Jurkat, Clone E6-1 (cell line): ENCODE measurements at regions not wholly inside any gene's neighbourhood (a gene's known extent, or its start where the extent isn't known, plus 50 kb on each side); places are given as distances from the start of the nearest gene placed in this dataset.

Experiments used
- DNase-seq: peaks from one replicate; pipeline ENCODE4 v3.0.0-alpha.2; 2011; ENCODE audit warnings: low read depth, low spot score
- H3K4me3 ChIP-seq: 2 replicates; pipeline ENCODE4 v1.5.1; 2011; ENCODE audit warnings: mild to moderate bottlenecking, low read length, control low read depth, moderate library complexity

- no peak overlapping the region for H3K4me3 ChIP-seq
- no peak for DNase-seq
These were observed 753.3 kb downstream of the VRK1 start for GRCh38 chr14:97550463-97550862.

- no peak for DNase-seq
These were observed 757.4 kb downstream of the VRK1 start for GRCh38 chr14:97554597-97554996.

DNA sequence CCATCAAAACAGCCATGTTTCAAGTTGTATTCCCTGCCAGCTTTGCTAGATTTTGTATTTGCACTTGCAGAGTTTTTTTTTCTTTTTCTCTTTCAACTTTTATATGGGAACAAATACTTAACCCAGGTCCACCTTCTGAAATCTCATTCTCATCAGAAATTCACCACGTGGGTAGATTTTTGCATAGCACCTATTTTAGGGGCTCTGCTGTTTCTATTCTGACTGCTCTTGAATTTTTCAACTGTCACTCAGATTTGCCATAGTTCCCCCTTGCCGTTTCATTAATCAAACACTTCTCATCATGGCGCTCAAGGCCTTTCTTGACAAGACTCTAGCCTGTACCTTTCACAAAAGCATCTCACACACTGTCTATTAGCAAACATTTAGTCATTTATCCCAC is 767.2 kb downstream of the VRK1 start:
- DNase-seq, result no peak
- H3K4me3 ChIP-seq, result no peak overlapping the region

More at GRCh38 chr14:97554597-97554996, 757.4 kb downstream of the VRK1 start:
- no peak overlapping the region for H3K4me3 ChIP-seq

DNA sequence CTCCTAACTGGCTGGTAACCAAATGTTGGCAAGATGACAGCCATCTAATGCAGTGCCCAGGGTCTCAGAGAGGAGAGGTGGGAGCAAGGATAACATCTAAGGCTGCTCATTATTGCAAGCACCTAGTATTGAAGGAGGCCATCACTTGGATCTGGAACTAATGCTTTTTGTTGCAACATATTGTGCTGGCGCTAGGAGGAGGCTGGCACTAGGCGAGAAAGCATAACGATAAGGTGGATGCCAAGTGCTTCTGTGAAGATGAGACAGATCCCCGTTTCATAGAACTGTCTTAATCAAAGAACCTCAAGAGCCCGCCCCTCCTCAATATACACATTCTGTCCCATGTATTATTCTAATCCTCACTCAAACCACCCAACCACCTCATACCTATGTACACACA is 774.0 kb downstream of the VRK1 start:
- H3K4me3 ChIP-seq, result no peak overlapping the region
- no peak for DNase-seq

DNA sequence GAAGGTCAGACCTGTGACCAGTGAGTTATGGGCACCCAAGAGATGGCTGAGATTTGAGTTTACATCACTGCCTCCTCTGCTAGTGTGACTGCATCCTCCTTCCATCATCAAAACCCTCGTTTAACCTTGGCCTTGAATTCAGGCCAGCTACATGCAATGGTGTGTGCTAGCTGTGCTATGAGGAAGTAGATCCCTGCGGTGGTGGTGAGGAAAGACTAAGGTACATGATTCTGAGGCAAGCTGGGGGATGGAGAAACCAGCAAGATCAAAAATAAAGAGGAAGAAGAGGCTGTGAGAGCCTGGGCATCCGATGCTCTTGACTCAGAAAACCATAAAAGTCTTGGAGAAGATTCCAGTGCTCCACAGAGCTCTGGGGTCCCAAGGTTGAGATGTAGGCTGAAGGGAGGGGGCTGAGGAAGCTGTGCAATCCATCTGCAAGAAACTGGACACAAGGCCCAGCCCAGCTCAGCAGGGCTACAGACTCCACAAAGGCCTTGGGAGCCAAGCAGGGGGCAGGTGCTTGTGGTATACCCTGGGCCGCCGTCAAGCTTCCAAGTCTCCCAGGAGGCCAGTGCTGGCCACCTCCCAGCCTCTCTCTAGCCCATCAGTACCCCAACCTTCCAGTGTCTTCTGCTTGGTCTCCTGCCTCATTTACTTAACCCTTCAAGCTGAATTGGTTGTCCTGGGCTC is 774.8 kb downstream of the VRK1 start:
- DNase-seq, result no peak

DNA sequence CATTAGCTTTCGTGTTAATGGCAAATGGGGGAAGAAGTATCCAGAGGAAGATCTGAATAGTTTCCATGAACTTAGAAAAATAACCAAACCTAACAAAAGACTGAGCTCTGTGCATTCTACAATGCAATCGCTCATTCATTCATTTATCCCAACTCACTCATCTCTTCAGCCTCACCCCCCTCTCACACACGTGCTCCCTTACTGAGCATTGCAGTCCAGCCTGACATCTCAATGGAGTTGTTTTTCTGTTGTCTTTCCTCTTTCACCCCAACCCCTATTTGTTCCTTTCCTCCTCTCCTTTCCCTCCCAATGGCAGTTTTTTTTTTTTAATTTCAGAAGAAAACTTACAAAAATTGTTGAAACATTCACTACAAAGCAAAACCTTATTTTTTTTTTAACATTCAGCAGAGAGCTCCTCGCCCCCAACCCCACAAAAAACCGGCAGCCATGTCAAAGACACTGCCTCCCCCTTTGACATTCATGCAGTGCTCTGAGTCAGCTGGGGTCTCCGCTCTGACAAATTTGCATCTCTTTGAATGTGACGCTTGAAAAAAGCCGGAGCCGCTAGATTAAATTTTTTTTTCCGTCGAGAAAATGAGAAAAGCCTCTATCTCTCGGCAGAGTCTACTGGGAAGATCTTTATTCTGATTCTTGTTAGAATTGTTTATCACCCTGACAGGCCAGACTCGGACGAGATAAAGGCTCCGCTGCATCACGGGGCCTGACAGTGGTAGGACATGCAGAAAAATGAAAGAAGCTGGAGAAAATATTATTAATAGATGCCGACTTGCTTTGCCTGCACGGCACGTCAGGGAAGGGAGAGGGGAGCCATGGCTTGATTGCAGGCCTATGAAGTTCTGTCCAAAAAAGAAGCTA is 775.6 kb downstream of the VRK1 start:
- H3K4me3 ChIP-seq, result no peak overlapping the region

More for the DNA sequence above, 774.8 kb downstream of the VRK1 start:
- H3K4me3 ChIP-seq, result no peak overlapping the region

GRCh38 chr14:97575677-97576076 is 778.5 kb downstream of the VRK1 start:
- no peak overlapping the region for H3K4me3 ChIP-seq
- no peak for DNase-seq

More for the DNA sequence above, 775.6 kb downstream of the VRK1 start:
- DNase-seq, result no peak

- DNase-seq, result no peak
These were observed 781.9 kb downstream of the VRK1 start for GRCh38 chr14:97578982-97579548.

DNA sequence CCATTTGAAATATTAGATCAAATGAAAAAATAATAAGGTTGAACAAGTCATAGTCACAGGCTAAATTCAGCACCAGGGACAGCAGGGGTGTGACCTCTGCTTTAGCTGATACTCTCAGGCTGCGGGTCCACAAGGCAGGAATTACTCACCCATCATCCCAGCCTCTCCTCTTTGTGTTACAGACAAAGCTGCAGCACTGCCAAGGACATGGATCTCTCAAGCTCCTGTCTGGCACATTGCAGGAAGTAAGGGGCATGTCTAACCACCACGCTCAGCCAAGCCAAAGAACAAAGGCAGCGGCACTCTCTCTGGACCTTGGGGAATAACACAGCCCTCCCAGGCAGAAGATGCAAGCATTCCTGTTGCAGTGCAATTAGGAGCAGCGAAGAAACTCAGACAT is 783.8 kb downstream of the VRK1 start:
- H3K4me3 ChIP-seq, result no peak overlapping the region
- DNase-seq, result no peak

More at GRCh38 chr14:97578982-97579548, 781.9 kb downstream of the VRK1 start:
- H3K4me3 ChIP-seq, result no peak overlapping the region

DNA sequence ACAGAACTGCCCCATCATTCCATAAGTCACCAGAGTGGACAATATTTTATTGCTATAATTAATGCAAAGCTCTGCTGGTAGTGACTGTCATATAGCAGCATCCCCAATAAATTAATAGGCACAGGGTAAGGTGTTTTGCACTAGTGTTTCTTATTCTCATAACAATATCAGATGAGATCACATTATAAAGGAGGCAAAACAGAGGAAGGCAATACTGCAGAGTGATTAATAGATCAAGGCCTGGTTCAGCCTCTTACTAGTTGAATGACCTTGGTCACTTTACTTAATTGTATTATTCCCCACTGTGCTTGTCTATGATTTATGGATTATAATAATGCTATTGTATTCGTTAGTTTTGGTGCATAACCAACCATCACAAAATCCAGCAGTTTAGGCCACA is 784.8 kb downstream of the VRK1 start:
- no peak for DNase-seq
- H3K4me3 ChIP-seq, result no peak overlapping the region

GRCh38 chr14:97584528-97584927 is 787.3 kb downstream of the VRK1 start:
- DNase-seq, result no peak

GRCh38 chr14:97592341-97592980 is 795.3 kb downstream of the VRK1 start:
- H3K4me3 ChIP-seq, result no peak overlapping the region
- no peak for DNase-seq

More at GRCh38 chr14:97584528-97584927, 787.3 kb downstream of the VRK1 start:
- no peak overlapping the region for H3K4me3 ChIP-seq

DNA sequence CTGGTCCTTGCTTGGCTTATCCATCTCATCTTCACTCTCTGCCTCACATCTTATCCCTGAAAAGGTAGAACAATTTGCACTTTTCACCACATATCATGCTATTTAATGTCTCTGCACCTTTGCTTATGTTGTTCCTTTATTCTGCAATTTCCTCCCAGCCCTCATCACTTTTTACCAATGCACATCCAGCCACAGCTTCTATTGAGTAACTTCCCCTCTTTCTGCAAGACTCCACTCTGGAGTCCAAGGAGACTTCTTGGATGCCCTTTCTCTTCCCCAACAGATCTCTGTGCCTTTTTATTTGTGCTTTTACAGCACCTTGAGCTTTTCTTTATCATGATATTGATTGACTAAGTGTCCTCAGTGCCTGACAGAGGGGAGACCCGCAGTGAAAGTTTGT is 797.1 kb downstream of the VRK1 start:
- no peak overlapping the region for H3K4me3 ChIP-seq
- no peak for DNase-seq

DNA sequence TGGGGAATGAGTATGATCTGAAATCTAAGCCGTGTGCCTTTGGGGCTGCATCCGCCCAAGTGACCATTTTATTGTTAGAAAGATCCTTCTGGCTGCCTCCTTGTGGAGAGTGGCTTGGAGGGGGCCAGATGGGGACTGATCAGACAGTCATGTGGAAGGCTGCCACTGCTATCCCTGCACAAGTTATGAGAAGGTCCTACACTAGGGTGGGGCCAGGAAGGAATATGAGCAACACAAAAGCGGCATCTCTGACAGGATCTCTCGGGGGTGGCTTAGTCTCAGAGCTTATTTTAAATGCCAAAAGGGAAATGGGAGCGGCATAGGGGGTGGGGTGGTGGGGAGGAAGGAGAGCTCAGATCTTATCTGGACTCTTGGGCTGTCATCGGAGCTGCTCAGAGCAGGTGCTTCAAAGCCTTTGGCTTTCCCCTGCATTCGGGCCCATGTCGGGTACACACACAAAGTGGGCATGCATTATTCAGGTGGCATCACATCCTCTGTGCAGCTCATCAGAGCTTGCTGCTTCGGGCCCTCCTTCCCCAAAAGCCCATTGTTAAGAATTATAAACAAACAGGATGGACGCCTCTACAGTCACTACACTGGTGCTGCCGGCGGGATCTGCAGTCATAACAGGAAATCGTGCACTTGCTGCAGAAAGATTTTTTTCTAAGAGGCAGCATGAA is 805.4 kb downstream of the VRK1 start:
- peak; percentile 73 for DNase-seq
- peak overlapping the region; percentile 32 for H3K4me3 ChIP-seq

GRCh38 chr14:97603201-97603600 is 806.0 kb downstream of the VRK1 start:
- no peak for DNase-seq
- H3K4me3 ChIP-seq, result peak overlapping the region; percentile 32; the same call in 1 of the 2 replicates

DNA sequence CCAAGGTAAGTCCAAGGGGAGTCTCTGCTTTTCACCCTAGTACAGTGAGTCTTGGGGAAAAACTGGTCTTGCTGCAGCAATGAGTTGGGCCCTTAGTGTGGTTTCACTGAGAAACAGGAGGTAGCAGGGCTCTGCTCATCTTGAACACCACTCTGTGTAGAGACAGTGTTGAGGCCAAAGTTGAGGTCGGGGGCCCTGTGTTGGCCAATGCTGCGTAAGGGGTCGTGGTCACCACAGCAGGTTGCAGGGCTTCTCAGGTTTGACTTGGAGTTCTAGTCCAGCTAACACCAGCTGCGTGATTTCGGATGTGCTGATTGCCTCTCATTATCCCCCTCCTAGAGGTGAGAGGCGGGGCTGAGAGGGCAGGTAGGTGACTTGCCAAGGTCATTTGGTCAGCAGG is 807.5 kb downstream of the VRK1 start:
- no peak overlapping the region for H3K4me3 ChIP-seq
- no peak for DNase-seq

DNA sequence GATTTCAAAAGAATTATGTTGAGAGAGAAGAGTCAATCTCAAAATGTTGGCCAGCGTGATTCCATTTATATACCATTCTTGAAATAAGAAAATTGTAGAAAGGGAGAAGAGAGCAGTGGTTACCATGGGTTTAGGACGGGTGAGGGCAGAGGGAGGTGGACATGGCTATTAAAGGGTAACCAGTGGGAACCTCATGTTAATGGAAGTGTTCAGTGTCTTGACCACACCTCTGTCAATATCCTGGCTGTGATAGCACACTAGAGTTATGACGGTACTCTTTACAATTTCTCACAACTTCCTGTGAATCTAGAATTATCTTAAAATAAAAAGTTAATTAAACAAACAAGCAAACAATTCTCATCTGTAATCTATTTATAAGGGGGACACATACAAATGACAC is 821.2 kb downstream of the VRK1 start:
- no peak overlapping the region for H3K4me3 ChIP-seq

DNA sequence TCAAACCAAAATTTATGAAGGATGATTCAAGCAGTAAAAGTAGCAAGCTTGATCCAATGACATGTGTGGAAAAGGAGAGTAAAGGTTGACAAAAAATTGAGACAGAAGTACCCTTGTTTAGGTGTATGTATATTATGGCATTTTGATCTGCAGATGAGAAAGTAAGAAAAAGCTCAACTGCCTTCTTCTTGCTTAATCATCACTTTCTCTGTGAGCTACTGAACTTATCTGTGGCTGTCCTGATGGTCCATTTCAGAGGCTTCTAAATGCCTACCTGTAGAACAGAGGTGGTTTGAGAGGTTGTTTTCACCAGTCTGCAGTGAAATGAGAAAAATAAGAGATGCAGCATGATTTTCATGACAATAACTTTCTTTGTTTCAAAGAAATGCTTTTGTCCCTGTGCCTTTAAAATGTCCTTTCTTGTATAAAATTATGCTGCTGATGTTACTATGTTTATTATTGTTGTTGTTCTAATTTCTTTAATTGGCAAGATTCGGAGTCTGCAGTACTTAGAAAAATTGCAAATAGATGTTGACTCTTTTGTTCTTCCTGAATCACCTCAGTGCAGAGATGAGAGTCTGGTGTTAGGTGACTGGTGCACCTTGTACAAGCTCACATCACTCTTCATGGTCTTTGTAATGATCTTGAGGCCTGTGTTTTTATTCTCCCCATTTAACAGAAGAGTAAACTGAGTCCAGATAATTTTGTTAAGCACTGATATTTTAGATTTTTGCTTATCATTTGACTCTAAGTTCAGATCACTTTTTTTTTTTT is 821.9 kb downstream of the VRK1 start:
- no peak overlapping the region for H3K4me3 ChIP-seq
- no peak for DNase-seq

More for the DNA sequence above, 821.2 kb downstream of the VRK1 start:
- no peak for DNase-seq
